Inferior parietal cortex (tissue), 1 donor: ENCODE measurements at regions not wholly inside any gene's neighbourhood (a gene's known extent, or its start where the extent isn't known, plus 50 kb on each side); places are given as distances from the start of the nearest gene placed in this dataset.

Source experiments
- DNase-seq: peaks from one replicate; pipeline ENCODE4 v3.0.0-alpha.2; 2016; ENCODE audit errors: extremely low spot score

- DNase-seq = peak; percentile 20
Measured at GRCh38 chr20:17794400-17794799, 94.6 kb downstream of the BANF2 start.

GRCh38 chr20:17793986-17794385, 94.2 kb downstream of the BANF2 start:
- no peak for DNase-seq

- no peak for DNase-seq
Measured at GRCh38 chr20:17790296-17790695, 90.5 kb downstream of the BANF2 start.

- DNase-seq = no peak
Measured at GRCh38 chr20:17787816-17788215, 88.0 kb downstream of the BANF2 start.

GRCh38 chr20:17786221-17786718, 86.5 kb downstream of the BANF2 start:
- DNase-seq = no peak
